Osteoblast (primary cell): ENCODE measurements at regions not wholly inside any gene's neighbourhood (a gene's known extent, or its start where the extent isn't known, plus 50 kb on each side); places are given as distances from the start of the nearest gene placed in this dataset.

Source experiments
- DNase-seq: peaks from one replicate; pipeline ENCODE4 v3.0.0; 2011; ENCODE audit warnings: low spot score, mixed read lengths; ENCODE audit not compliant: insufficient read length; ENCODE audit errors: missing footprints
- H2AFZ ChIP-seq: 2 replicates; pipeline ENCODE4 v1.6.0; 2011; ENCODE audit warnings: mild to moderate bottlenecking, low read length
- H3K27ac ChIP-seq: 2 replicates; pipeline ENCODE4 v1.5.1; 2011; ENCODE audit warnings: mild to moderate bottlenecking, low read depth, low read length, moderate library complexity
- H3K27me3 ChIP-seq: 2 replicates; pipeline ENCODE4 v1.6.0; 2012; ENCODE audit warnings: mild to moderate bottlenecking, control low read depth, inconsistent platforms, low read length, moderate library complexity; ENCODE audit not compliant: insufficient read depth
- H3K36me3 ChIP-seq: 2 replicates; pipeline ENCODE4 v1.5.1; 2011; ENCODE audit warnings: mild to moderate bottlenecking, low read length, control low read depth, moderate library complexity; ENCODE audit not compliant: insufficient read depth
- H3K4me1 ChIP-seq: 2 replicates; pipeline ENCODE4 v1.5.1; 2011; ENCODE audit warnings: mild to moderate bottlenecking, low read length, control low read depth, moderate library complexity; ENCODE audit not compliant: insufficient read depth
- H3K4me2 ChIP-seq: 2 replicates; pipeline ENCODE4 v1.6.0; 2011; ENCODE audit warnings: mild to moderate bottlenecking, low read length; ENCODE audit not compliant: insufficient read depth
- H3K4me3 ChIP-seq: fragments of 200-600 bp; sonication (generic); 3 replicates; pipeline ENCODE4 v1.5.1; 2012; ENCODE audit warnings: mild to moderate bottlenecking, low read length, inconsistent platforms; ENCODE audit not compliant: insufficient read depth
- H3K79me2 ChIP-seq: 2 replicates; pipeline ENCODE4 v1.6.0; 2012; ENCODE audit warnings: mild to moderate bottlenecking, low read length, control low read depth, inconsistent platforms; ENCODE audit not compliant: insufficient read depth
- H3K9me3 ChIP-seq: 2 replicates; pipeline ENCODE4 v1.5.1; 2011; ENCODE audit warnings: low read depth, low read length, control low read depth
- H4K20me1 ChIP-seq: 2 replicates; pipeline ENCODE4 v1.6.0; 2012; ENCODE audit warnings: mild to moderate bottlenecking, low read length, control low read depth; ENCODE audit not compliant: insufficient read depth
- CTCF ChIP-seq: IDR thresholded peaks from 2 replicates; pipeline ENCODE4 v1.5.1; 2011; ENCODE audit warnings: mild to moderate bottlenecking, low read depth, low read length, moderate library complexity; ENCODE audit errors: extremely low read depth

GRCh38 chr7:22911889-22912288 is 89.2 kb upstream of the TOMM7 start:
- Histone ChIP-seq H3K27ac (no peak overlapping the region), H3K4me3 (no peak overlapping the region), H3K4me1 (no peaks in the 10 kb centered on the region), H3K36me3 (no peaks in the 10 kb centered on the region), H3K79me2 (no peaks in the 10 kb centered on the region), H4K20me1 (no peaks in the 10 kb centered on the region), H3K27me3 (no peaks in the 10 kb centered on the region), H3K9me3 (no peaks in the 10 kb centered on the region), H3K4me2 (no peak overlapping the region), H2AFZ (no peak overlapping the region)
- DNase-seq, result no peak
- no peak for TF ChIP-seq CTCF

GRCh38 chr7:22909917-22910316 is 87.3 kb upstream of the TOMM7 start:
- Histone ChIP-seq H3K79me2 (no peaks in the 10 kb centered on the region), H3K4me2 (no peak overlapping the region), H3K9me3 (no peaks in the 10 kb centered on the region), H3K4me3 (no peak overlapping the region), H4K20me1 (no peaks in the 10 kb centered on the region), H3K36me3 (no peaks in the 10 kb centered on the region), H3K27me3 (no peaks in the 10 kb centered on the region), H3K27ac (no peak overlapping the region), H3K4me1 (no peaks in the 10 kb centered on the region), H2AFZ (no peak overlapping the region)
- no peak for TF ChIP-seq CTCF
- DNase-seq, result no peak

GRCh38 chr7:22907805-22908204 is 85.2 kb upstream of the TOMM7 start:
- no peaks in the 10 kb centered on the region for H4K20me1 ChIP-seq
- H3K27me3 ChIP-seq, result no peaks in the 10 kb centered on the region
- H2AFZ ChIP-seq, result no peak overlapping the region
- H3K27ac ChIP-seq, result no peak overlapping the region
- H3K36me3 ChIP-seq, result no peaks in the 10 kb centered on the region
- TF ChIP-seq CTCF, result no peak
- no peak overlapping the region for H3K4me2 ChIP-seq
- no peaks in the 10 kb centered on the region for H3K79me2 ChIP-seq
- no peaks in the 10 kb centered on the region for H3K4me1 ChIP-seq
- H3K4me3 ChIP-seq, result no peak overlapping the region
- no peaks in the 10 kb centered on the region for H3K9me3 ChIP-seq
- DNase-seq, result no peak

GRCh38 chr7:22900784-22901183 is 78.1 kb upstream of the TOMM7 start:
- no peak overlapping the region for H3K27ac ChIP-seq
- no peak for TF ChIP-seq CTCF
- DNase-seq, result no peak
- H3K4me1 ChIP-seq, result no peaks in the 10 kb centered on the region
- no peaks in the 10 kb centered on the region for H3K27me3 ChIP-seq
- H2AFZ ChIP-seq, result no peak overlapping the region
- H3K79me2 ChIP-seq, result no peaks in the 10 kb centered on the region
- H4K20me1 ChIP-seq, result no peaks in the 10 kb centered on the region
- H3K36me3 ChIP-seq, result no peaks in the 10 kb centered on the region
- H3K4me3 ChIP-seq, result no peak overlapping the region
- H3K9me3 ChIP-seq, result no peaks in the 10 kb centered on the region
- no peak overlapping the region for H3K4me2 ChIP-seq
